ENCODE measurements at regions not wholly inside any gene's neighbourhood (a gene's known extent, or its start where the extent isn't known, plus 50 kb on each side); places are given as distances from the start of the nearest gene placed in this dataset.

GRCh38 chr18:78213361-78213994 lies 766.1 kb upstream of the SALL3 start:
- H3K27ac ChIP-seq, result no peak overlapping the region
- H3K27me3 ChIP-seq (ENCODE audit: low read depth), result no peaks in the 10 kb centered on the region
- H3K9me3 ChIP-seq, result no peaks in the 10 kb centered on the region
- DNase-seq (no peak), ATAC-seq (peak; percentile 44 to 72)
- intact Hi-C loops (cut with DNase I), result no loop called here
- no peaks in the 10 kb centered on the region for H3K36me3 ChIP-seq
- no peaks in the 10 kb centered on the region for H3K4me1 ChIP-seq
- TF ChIP-seq CTCF (IDR thresholded peaks at IDR 0.05), result no peak
- H3K4me3 ChIP-seq, result no peak overlapping the region

GRCh38 chr18:78221496-78221895 lies 758.1 kb upstream of the SALL3 start:
- DNase-seq (no peak), ATAC-seq (peak; percentile 26 to 70)
- intact Hi-C loops (cut with DNase I), result no loop called here
- Histone ChIP-seq H3K36me3 (no peaks in the 10 kb centered on the region), H3K4me1 (no peaks in the 10 kb centered on the region), H3K27ac (no peak overlapping the region), H3K9me3 (no peaks in the 10 kb centered on the region), H3K4me3 (no peak overlapping the region), H3K27me3 (ENCODE audit: low read depth) (no peaks in the 10 kb centered on the region)
- no peak for TF ChIP-seq CTCF (IDR thresholded peaks at IDR 0.05)

- H3K27me3 ChIP-seq (ENCODE audit: low read depth), result no peaks in the 10 kb centered on the region
- no peak overlapping the region for H3K4me3 ChIP-seq
- ATAC-seq (no peak), DNase-seq (no peak)
- H3K36me3 ChIP-seq, result no peaks in the 10 kb centered on the region
- H3K9me3 ChIP-seq, result no peaks in the 10 kb centered on the region
- no peak overlapping the region for H3K27ac ChIP-seq
- no peak for TF ChIP-seq CTCF (IDR thresholded peaks at IDR 0.05)
- intact Hi-C loops (cut with DNase I), result no loop called here
- H3K4me1 ChIP-seq, result no peaks in the 10 kb centered on the region
Measured at GRCh38 chr18:78228974-78229373, 750.6 kb upstream of the SALL3 start.

- intact Hi-C loops (cut with DNase I), result no loop called here
- no peak for DNase-seq
- Histone ChIP-seq H3K9me3 (no peaks in the 10 kb centered on the region), H3K27ac (no peak overlapping the region), H3K4me3 (no peak overlapping the region), H3K4me1 (no peaks in the 10 kb centered on the region), H3K27me3 (ENCODE audit: low read depth) (no peaks in the 10 kb centered on the region), H3K36me3 (no peaks in the 10 kb centered on the region)
- no peak for TF ChIP-seq CTCF (IDR thresholded peaks at IDR 0.05)
- ATAC-seq, result no peak
Measured at GRCh38 chr18:78230911-78231310, 748.7 kb upstream of the SALL3 start.

GRCh38 chr18:78232196-78232595 lies 747.4 kb upstream of the SALL3 start:
- Histone ChIP-seq H3K27me3 (ENCODE audit: low read depth) (no peaks in the 10 kb centered on the region), H3K4me3 (no peak overlapping the region), H3K9me3 (no peaks in the 10 kb centered on the region), H3K27ac (no peak overlapping the region), H3K4me1 (no peaks in the 10 kb centered on the region), H3K36me3 (no peaks in the 10 kb centered on the region)
- DNase-seq (no peak), ATAC-seq (no peak)
- TF ChIP-seq CTCF (IDR thresholded peaks at IDR 0.05), result no peak
- intact Hi-C loops (cut with DNase I), result no loop called here

Measured in lower lobe of right lung (tissue), 2 donors.